Liver (tissue), 8 donors: ENCODE measurements at regions not wholly inside any gene's neighbourhood (a gene's known extent, or its start where the extent isn't known, plus 50 kb on each side); places are given as distances from the start of the nearest gene placed in this dataset.
A peak's percentile ranks its signal among the peaks of the same experiment; 100 is the strongest.

ENCODE experiments used
- DNase-seq: peaks from one replicate; pipeline ENCODE4 v3.0.0-alpha.2; 2017; ENCODE audit warnings: low spot score
- H3K27ac ChIP-seq, 2 donors: one replicate each; pipeline ENCODE4 v1.7.0; 2013; ENCODE audit warnings: inconsistent platforms in 2 of 2, low read length in 2 of 2, control low read depth in 1 of 2, low read depth in 1 of 2, mild to moderate bottlenecking in 1 of 2
- H3K27me3 ChIP-seq, 4 donors: one replicate each; pipeline versions ENCODE4 v1.6.1 to v1.7.0; 2013; ENCODE audit warnings: low read length in 3 of 4, inconsistent platforms in 1 of 4, mild to moderate bottlenecking in 1 of 4, moderate library complexity in 1 of 4; ENCODE audit not compliant: control insufficient read depth in 4 of 4, insufficient read depth in 4 of 4
- H3K36me3 ChIP-seq, 4 donors: one replicate each; pipeline versions ENCODE4 v1.6.1 to v1.7.0; 2013; ENCODE audit warnings: low read length in 3 of 4, mild to moderate bottlenecking in 3 of 4, low read depth in 1 of 4, moderate library complexity in 1 of 4; ENCODE audit not compliant: control insufficient read depth in 4 of 4, insufficient read depth in 3 of 4
- H3K4me1 ChIP-seq, 4 donors: one replicate each; pipeline versions ENCODE4 v1.6.1 to v1.7.0; 2013; ENCODE audit warnings: low read length in 3 of 4, mild to moderate bottlenecking in 3 of 4, moderate library complexity in 1 of 4; ENCODE audit not compliant: control insufficient read depth in 4 of 4, insufficient read depth in 4 of 4
- H3K4me3 ChIP-seq, 3 donors: one replicate each; pipeline versions ENCODE4 v1.6.1 to v1.7.0; 2013; ENCODE audit warnings: low read length in 3 of 3, control low read depth in 1 of 3, low read depth in 1 of 3, mild to moderate bottlenecking in 1 of 3
- H3K9ac ChIP-seq, 2 donors: one replicate each; pipeline ENCODE4 v1.7.0; 2013; ENCODE audit warnings: low read length in 2 of 2, mild to moderate bottlenecking in 2 of 2, moderate library complexity in 2 of 2, control low read depth in 1 of 2, low read depth in 1 of 2
- H3K9me3 ChIP-seq, 4 donors: one replicate each; pipeline versions ENCODE4 v1.6.1 to v1.7.0; 2013; ENCODE audit warnings: low read length in 3 of 4; ENCODE audit not compliant: control insufficient read depth in 4 of 4
- EGR1 ChIP-seq, 2 donors: IDR thresholded peaks; 2 replicates each; pipeline ENCODE4 v1.6.1; 2016 to 2018; ENCODE audit warnings: antibody characterized with exemption in 2 of 2, low read depth in 2 of 2
- FOXA1 ChIP-seq: IDR thresholded peaks from 2 replicates; pipeline ENCODE4 v1.6.1; 2016; ENCODE audit warnings: antibody characterized with exemption
- FOXA2 ChIP-seq: IDR thresholded peaks from 2 replicates; pipeline ENCODE4 v1.6.1; 2016; ENCODE audit warnings: antibody characterized with exemption
- GABPA ChIP-seq, 2 donors: IDR thresholded peaks in 1 of 2; conservative IDR thresholded peaks in 1 of 2; 2 replicates each; pipeline ENCODE4 v1.6.1; 2016; ENCODE audit warnings: antibody characterized with exemption in 2 of 2, mild to moderate bottlenecking in 1 of 2, moderate library complexity in 1 of 2
- HNF4A ChIP-seq, 2 donors: conservative IDR thresholded peaks; 2 replicates each; pipeline ENCODE4 v1.6.1; 2016; ENCODE audit warnings: antibody characterized with exemption in 2 of 2, mild to moderate bottlenecking in 2 of 2
- HNF4G ChIP-seq: IDR thresholded peaks from 2 replicates; pipeline ENCODE4 v1.6.1; 2016; ENCODE audit warnings: antibody characterized with exemption
- JUND ChIP-seq, 2 donors: IDR thresholded peaks; 2 replicates each; pipeline ENCODE4 v1.6.1; 2016; ENCODE audit warnings: antibody characterized with exemption in 2 of 2
- RAD21 ChIP-seq, 2 donors: IDR thresholded peaks; 2 replicates each; pipeline ENCODE4 v1.6.1; 2016; ENCODE audit warnings: antibody characterized with exemption in 2 of 2, mild to moderate bottlenecking in 2 of 2
- RXRA ChIP-seq, 2 donors: IDR thresholded peaks; 2 replicates each; pipeline ENCODE4 v1.6.1; 2017 to 2018; ENCODE audit warnings: antibody characterized with exemption in 2 of 2, mild to moderate bottlenecking in 1 of 2
- SP1 ChIP-seq: IDR thresholded peaks from 2 replicates; pipeline ENCODE4 v1.6.1; 2018; ENCODE audit warnings: antibody characterized with exemption, mild to moderate bottlenecking
- TAF1 ChIP-seq: conservative IDR thresholded peaks from 2 replicates; pipeline ENCODE4 v1.6.1; 2016; ENCODE audit warnings: antibody characterized with exemption, mild to moderate bottlenecking
- YY1 ChIP-seq: IDR thresholded peaks from 2 replicates; pipeline ENCODE4 v1.6.1; 2016; ENCODE audit warnings: antibody characterized with exemption, mild to moderate bottlenecking
- WGBS: extraction: QIAGEN DNeasy Blood & Tissue Kit; methylation state at CpG from one replicate; pipeline ENCODE4 v1.1.7; 2013; 5-methylcytosine and 5-hydroxymethylcytosine counted together
- TF ChIP-seq, protein P1 (sequence below): fragments of 150-350 bp; IDR thresholded peaks from 2 replicates; pipeline ENCODE4 v1.5.1; 2017; ENCODE audit warnings: improper control_type of control experiment, low read depth, low read length; ENCODE audit not compliant: missing input control
- TF ChIP-seq, protein P2 (sequence below): IDR thresholded peaks from 2 replicates; pipeline ENCODE4 v1.6.1; 2016; ENCODE audit warnings: antibody characterized with exemption
- TF ChIP-seq, protein P3 (sequence below): IDR thresholded peaks from 2 replicates; pipeline ENCODE4 v1.6.1; 2016; ENCODE audit warnings: antibody characterized with exemption
- TF ChIP-seq, protein P4 (sequence below): IDR thresholded peaks from 2 replicates; pipeline ENCODE4 v1.6.1; 2016; ENCODE audit warnings: antibody characterized with exemption, mild to moderate bottlenecking
- donor health status: healthy.
- donor health status: healthy.
- donor health status: healthy.
- donor health status: healthy.
- donor health status: healthy.

DNA sequence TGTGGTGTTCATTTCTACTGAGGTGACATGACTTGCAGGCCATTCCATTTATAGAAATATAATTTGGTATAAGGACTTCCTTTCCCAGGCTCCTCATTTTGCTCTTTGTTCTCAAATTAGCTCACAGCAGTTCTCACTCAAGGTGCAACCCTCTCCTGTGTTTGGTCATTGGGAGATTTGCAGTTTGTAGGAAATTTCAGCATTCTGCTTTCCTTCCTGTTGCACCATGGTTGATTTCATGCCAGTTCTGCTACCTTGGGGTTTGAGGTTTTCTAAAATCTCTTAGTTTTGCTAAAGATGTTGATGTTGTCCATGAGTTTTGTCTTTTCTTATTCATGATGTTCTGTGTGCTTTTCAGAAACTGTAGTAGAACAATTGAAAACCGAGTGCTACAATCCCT, 65.7 kb upstream of the PROK2 start:
- WGBS, result 41% methylated on average over 1 of the region's 1 CpG
- DNase-seq, result no peak
- Histone ChIP-seq H3K27me3 (peaks cover 0 to 6% (median 0%) of the 10 kb centered on the region in 4 donors), H3K36me3 (no peaks in the 10 kb centered on the region), H3K4me1 (no peaks in the 10 kb centered on the region), H3K27ac (peak overlapping the region in 1 of 2 donors; percentile 25), H3K9me3 (no peaks in the 10 kb centered on the region), H3K9ac (no peak overlapping the region), H3K4me3 (no peak overlapping the region)
- TF ChIP-seq YY1, result no peak

DNA sequence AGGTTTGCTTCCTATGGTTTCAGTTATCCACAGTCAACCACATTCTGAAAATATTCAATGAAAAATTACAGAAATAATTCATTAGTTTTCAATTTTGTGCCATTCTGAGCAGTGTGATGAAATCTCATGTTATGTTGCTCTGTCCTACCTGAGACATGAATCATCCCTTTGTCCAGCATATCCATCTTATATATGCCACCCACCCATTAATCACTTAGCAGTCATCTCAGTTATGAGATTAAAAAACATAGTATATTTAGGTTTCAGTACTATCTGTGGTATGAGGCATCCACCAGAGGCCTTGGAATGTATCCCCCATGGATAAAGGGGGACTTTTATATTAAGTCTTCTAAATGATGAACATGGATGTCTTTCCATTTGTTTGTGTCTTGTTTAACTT, 64.7 kb upstream of the PROK2 start:
- peaks cover 0 to 6% (median 0%) of the 10 kb centered on the region in 4 donors for H3K27me3 ChIP-seq
- H3K27ac ChIP-seq, result no peak overlapping the region
- H3K4me3 ChIP-seq, result no peak overlapping the region
- H3K9ac ChIP-seq, result no peak overlapping the region
- H3K9me3 ChIP-seq, result no peaks in the 10 kb centered on the region
- H3K4me1 ChIP-seq, result no peaks in the 10 kb centered on the region
- H3K36me3 ChIP-seq, result no peaks in the 10 kb centered on the region
- no peak for TF ChIP-seq JUND (IDR thresholded peaks at IDR 0.05)
- TF ChIP-seq HNF4A (conservative IDR thresholded peaks at IDR 0.05), result no peak
- TF ChIP-seq, protein P1, sequence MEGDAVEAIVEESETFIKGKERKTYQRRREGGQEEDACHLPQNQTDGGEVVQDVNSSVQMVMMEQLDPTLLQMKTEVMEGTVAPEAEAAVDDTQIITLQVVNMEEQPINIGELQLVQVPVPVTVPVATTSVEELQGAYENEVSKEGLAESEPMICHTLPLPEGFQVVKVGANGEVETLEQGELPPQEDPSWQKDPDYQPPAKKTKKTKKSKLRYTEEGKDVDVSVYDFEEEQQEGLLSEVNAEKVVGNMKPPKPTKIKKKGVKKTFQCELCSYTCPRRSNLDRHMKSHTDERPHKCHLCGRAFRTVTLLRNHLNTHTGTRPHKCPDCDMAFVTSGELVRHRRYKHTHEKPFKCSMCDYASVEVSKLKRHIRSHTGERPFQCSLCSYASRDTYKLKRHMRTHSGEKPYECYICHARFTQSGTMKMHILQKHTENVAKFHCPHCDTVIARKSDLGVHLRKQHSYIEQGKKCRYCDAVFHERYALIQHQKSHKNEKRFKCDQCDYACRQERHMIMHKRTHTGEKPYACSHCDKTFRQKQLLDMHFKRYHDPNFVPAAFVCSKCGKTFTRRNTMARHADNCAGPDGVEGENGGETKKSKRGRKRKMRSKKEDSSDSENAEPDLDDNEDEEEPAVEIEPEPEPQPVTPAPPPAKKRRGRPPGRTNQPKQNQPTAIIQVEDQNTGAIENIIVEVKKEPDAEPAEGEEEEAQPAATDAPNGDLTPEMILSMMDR, result no peak
- no peak for TF ChIP-seq YY1
- TF ChIP-seq, protein P2, sequence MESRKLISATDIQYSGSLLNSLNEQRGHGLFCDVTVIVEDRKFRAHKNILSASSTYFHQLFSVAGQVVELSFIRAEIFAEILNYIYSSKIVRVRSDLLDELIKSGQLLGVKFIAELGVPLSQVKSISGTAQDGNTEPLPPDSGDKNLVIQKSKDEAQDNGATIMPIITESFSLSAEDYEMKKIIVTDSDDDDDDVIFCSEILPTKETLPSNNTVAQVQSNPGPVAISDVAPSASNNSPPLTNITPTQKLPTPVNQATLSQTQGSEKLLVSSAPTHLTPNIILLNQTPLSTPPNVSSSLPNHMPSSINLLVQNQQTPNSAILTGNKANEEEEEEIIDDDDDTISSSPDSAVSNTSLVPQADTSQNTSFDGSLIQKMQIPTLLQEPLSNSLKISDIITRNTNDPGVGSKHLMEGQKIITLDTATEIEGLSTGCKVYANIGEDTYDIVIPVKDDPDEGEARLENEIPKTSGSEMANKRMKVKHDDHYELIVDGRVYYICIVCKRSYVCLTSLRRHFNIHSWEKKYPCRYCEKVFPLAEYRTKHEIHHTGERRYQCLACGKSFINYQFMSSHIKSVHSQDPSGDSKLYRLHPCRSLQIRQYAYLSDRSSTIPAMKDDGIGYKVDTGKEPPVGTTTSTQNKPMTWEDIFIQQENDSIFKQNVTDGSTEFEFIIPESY, result no peak
- no peak for TF ChIP-seq GABPA (IDR thresholded peaks at IDR 0.05 in 1 of 2, conservative IDR thresholded peaks at IDR 0.05 in 1 of 2)
- no peak for TF ChIP-seq RXRA (IDR thresholded peaks at IDR 0.05)
- TF ChIP-seq RAD21 (IDR thresholded peaks at IDR 0.05), result no peak
- no peak for TF ChIP-seq SP1
- no peak for TF ChIP-seq FOXA1
- TF ChIP-seq, protein P3, sequence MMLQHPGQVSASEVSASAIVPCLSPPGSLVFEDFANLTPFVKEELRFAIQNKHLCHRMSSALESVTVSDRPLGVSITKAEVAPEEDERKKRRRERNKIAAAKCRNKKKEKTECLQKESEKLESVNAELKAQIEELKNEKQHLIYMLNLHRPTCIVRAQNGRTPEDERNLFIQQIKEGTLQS, result no peak
- TF ChIP-seq TAF1, result no peak
- TF ChIP-seq, protein P4, sequence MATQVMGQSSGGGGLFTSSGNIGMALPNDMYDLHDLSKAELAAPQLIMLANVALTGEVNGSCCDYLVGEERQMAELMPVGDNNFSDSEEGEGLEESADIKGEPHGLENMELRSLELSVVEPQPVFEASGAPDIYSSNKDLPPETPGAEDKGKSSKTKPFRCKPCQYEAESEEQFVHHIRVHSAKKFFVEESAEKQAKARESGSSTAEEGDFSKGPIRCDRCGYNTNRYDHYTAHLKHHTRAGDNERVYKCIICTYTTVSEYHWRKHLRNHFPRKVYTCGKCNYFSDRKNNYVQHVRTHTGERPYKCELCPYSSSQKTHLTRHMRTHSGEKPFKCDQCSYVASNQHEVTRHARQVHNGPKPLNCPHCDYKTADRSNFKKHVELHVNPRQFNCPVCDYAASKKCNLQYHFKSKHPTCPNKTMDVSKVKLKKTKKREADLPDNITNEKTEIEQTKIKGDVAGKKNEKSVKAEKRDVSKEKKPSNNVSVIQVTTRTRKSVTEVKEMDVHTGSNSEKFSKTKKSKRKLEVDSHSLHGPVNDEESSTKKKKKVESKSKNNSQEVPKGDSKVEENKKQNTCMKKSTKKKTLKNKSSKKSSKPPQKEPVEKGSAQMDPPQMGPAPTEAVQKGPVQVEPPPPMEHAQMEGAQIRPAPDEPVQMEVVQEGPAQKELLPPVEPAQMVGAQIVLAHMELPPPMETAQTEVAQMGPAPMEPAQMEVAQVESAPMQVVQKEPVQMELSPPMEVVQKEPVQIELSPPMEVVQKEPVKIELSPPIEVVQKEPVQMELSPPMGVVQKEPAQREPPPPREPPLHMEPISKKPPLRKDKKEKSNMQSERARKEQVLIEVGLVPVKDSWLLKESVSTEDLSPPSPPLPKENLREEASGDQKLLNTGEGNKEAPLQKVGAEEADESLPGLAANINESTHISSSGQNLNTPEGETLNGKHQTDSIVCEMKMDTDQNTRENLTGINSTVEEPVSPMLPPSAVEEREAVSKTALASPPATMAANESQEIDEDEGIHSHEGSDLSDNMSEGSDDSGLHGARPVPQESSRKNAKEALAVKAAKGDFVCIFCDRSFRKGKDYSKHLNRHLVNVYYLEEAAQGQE, result no peak
- no peak for TF ChIP-seq FOXA2
- TF ChIP-seq HNF4G, result no peak
- no peak for TF ChIP-seq EGR1 (IDR thresholded peaks at IDR 0.05; ENCODE audit: low read depth in 2 of 2)
- DNase-seq, result no peak
